ENCODE measurements at regions not wholly inside any gene's neighbourhood (a gene's known extent, or its start where the extent isn't known, plus 50 kb on each side); places are given as distances from the start of the nearest gene placed in this dataset.

DNA sequence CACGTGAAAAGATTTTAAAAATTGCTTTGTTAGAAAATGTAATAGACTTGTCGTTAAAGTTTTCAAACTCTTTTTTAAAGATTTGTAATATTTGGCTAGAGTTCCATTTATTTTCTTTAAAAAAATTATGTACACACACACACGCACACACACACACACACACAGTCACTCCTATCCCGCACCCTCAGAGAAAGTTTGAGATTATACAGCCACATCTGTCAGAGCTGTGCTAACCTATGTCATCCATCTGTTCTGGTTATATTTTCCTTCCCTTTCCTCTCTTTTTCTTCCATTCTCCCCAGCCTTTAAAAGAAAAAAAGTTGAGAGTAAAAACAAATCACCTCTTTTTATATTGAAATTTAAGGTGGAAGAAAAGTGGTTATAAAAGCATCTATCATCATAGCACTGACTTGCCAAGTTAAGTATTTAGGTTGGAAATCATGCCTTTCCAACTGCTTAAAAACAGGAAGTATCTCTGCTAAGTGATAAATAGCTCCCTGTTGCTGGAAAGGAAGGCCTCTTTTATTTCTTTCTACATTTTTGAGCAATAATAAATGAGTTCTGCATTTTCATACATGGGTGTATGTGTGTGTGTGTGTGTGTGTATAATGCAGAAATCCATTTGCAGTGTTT is 163.3 kb upstream of the SPRY1 start:
- H3F3A ChIP-seq (ENCODE audit: insufficient read depth, low read length, poor library complexity, severe bottlenecking): no peaks in the 10 kb centered on the region
- no peaks in the 10 kb centered on the region for H3K27me3 ChIP-seq (ENCODE audit: insufficient read depth, low read depth, low read length)
- H3K36me3 ChIP-seq (ENCODE audit: insufficient read depth, low read length): no peaks in the 10 kb centered on the region
- no peak overlapping the region for H2AFZ ChIP-seq (ENCODE audit: low read depth, low read length)
- H3K27ac ChIP-seq (ENCODE audit: low read length): no peak overlapping the region
- no peaks in the 10 kb centered on the region for H3K9me2 ChIP-seq (ENCODE audit: insufficient read depth, low read length)
- H3K9me3 ChIP-seq (ENCODE audit: low read length): no peaks in the 10 kb centered on the region
- H4K20me1 ChIP-seq (ENCODE audit: insufficient read depth): no peaks in the 10 kb centered on the region
- TF ChIP-seq RAD21 (conservative IDR thresholded peaks at IDR 0.05): no peak
- TF ChIP-seq, protein P1, sequence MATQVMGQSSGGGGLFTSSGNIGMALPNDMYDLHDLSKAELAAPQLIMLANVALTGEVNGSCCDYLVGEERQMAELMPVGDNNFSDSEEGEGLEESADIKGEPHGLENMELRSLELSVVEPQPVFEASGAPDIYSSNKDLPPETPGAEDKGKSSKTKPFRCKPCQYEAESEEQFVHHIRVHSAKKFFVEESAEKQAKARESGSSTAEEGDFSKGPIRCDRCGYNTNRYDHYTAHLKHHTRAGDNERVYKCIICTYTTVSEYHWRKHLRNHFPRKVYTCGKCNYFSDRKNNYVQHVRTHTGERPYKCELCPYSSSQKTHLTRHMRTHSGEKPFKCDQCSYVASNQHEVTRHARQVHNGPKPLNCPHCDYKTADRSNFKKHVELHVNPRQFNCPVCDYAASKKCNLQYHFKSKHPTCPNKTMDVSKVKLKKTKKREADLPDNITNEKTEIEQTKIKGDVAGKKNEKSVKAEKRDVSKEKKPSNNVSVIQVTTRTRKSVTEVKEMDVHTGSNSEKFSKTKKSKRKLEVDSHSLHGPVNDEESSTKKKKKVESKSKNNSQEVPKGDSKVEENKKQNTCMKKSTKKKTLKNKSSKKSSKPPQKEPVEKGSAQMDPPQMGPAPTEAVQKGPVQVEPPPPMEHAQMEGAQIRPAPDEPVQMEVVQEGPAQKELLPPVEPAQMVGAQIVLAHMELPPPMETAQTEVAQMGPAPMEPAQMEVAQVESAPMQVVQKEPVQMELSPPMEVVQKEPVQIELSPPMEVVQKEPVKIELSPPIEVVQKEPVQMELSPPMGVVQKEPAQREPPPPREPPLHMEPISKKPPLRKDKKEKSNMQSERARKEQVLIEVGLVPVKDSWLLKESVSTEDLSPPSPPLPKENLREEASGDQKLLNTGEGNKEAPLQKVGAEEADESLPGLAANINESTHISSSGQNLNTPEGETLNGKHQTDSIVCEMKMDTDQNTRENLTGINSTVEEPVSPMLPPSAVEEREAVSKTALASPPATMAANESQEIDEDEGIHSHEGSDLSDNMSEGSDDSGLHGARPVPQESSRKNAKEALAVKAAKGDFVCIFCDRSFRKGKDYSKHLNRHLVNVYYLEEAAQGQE (IDR thresholded peaks at IDR 0.05; ENCODE audit: borderline replicate concordance): no peak
- TF ChIP-seq POLR2AphosphoS5 (IDR thresholded peaks at IDR 0.05): no peak
- TF ChIP-seq, protein P2, sequence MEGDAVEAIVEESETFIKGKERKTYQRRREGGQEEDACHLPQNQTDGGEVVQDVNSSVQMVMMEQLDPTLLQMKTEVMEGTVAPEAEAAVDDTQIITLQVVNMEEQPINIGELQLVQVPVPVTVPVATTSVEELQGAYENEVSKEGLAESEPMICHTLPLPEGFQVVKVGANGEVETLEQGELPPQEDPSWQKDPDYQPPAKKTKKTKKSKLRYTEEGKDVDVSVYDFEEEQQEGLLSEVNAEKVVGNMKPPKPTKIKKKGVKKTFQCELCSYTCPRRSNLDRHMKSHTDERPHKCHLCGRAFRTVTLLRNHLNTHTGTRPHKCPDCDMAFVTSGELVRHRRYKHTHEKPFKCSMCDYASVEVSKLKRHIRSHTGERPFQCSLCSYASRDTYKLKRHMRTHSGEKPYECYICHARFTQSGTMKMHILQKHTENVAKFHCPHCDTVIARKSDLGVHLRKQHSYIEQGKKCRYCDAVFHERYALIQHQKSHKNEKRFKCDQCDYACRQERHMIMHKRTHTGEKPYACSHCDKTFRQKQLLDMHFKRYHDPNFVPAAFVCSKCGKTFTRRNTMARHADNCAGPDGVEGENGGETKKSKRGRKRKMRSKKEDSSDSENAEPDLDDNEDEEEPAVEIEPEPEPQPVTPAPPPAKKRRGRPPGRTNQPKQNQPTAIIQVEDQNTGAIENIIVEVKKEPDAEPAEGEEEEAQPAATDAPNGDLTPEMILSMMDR (IDR thresholded peaks at IDR 0.05; ENCODE audit: poor library complexity, severe bottlenecking): no peak
- no peak for TF ChIP-seq MXI1 (conservative IDR thresholded peaks at IDR 0.05; ENCODE audit: poor library complexity, severe bottlenecking)
- no peak for TF ChIP-seq SMC3 (conservative IDR thresholded peaks at IDR 0.05; ENCODE audit: poor library complexity)
- no peak for TF ChIP-seq TAF1 (IDR thresholded peaks at IDR 0.05; ENCODE audit: low read depth)
- TF ChIP-seq EZH2 (IDR thresholded peaks at IDR 0.05; ENCODE audit: borderline replicate concordance, insufficient read depth, low read length, poor library complexity, severe bottlenecking): no peak
- no peak for TF ChIP-seq EP300 (conservative IDR thresholded peaks at IDR 0.05; ENCODE audit: poor library complexity, severe bottlenecking)
- H3K4me2 ChIP-seq (ENCODE audit: low read length): no peak overlapping the region
- no peaks in the 10 kb centered on the region for H3K79me2 ChIP-seq (replicated peaks; ENCODE audit: insufficient read depth, low read length)
- H3K4me3 ChIP-seq (ENCODE audit: low read length): no peak overlapping the region
- H3K9ac ChIP-seq (ENCODE audit: low read length): no peak overlapping the region

DNA sequence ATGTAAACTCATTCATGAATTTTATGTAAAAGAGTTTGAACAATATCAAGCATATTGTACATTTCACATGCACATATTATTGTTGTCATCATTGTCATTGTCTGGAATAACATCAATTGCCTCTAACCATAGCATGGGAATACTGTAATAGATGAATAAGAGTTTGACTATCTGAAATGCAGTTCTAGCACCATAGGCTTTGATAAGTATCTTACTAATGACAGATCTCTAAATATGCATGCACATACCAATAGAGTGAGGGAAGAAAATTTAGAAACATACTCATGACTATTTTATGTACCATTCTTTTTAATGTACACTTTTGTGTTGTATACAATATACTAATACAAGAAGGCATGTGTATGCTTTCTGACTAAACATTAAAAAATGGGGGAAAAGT is 161.6 kb upstream of the SPRY1 start:
- Histone ChIP-seq H3F3A (ENCODE audit: insufficient read depth, low read length, poor library complexity, severe bottlenecking) (no peaks in the 10 kb centered on the region), H3K27ac (ENCODE audit: low read length) (no peak overlapping the region), H3K9me2 (ENCODE audit: insufficient read depth, low read length) (no peaks in the 10 kb centered on the region), H3K36me3 (ENCODE audit: insufficient read depth, low read length) (no peaks in the 10 kb centered on the region), H3K4me3 (ENCODE audit: low read length) (no peak overlapping the region), H3K9ac (ENCODE audit: low read length) (no peak overlapping the region), H3K79me2 (replicated peaks; ENCODE audit: insufficient read depth, low read length) (no peaks in the 10 kb centered on the region), H3K4me2 (ENCODE audit: low read length) (no peak overlapping the region), H4K20me1 (ENCODE audit: insufficient read depth) (no peaks in the 10 kb centered on the region), H2AFZ (ENCODE audit: low read depth, low read length) (no peak overlapping the region), H3K27me3 (ENCODE audit: insufficient read depth, low read depth, low read length) (no peaks in the 10 kb centered on the region), H3K9me3 (ENCODE audit: low read length) (no peaks in the 10 kb centered on the region)
- no peak for TF ChIP-seq EZH2 (IDR thresholded peaks at IDR 0.05; ENCODE audit: borderline replicate concordance, insufficient read depth, low read length, poor library complexity, severe bottlenecking)
- TF ChIP-seq, protein P1 (IDR thresholded peaks at IDR 0.05; ENCODE audit: borderline replicate concordance): no peak
- TF ChIP-seq EP300 (conservative IDR thresholded peaks at IDR 0.05; ENCODE audit: poor library complexity, severe bottlenecking): no peak
- TF ChIP-seq MXI1 (conservative IDR thresholded peaks at IDR 0.05; ENCODE audit: poor library complexity, severe bottlenecking): no peak
- no peak for TF ChIP-seq SMC3 (conservative IDR thresholded peaks at IDR 0.05; ENCODE audit: poor library complexity)
- no peak for TF ChIP-seq TAF1 (IDR thresholded peaks at IDR 0.05; ENCODE audit: low read depth)
- TF ChIP-seq RAD21 (conservative IDR thresholded peaks at IDR 0.05): no peak
- TF ChIP-seq POLR2AphosphoS5 (IDR thresholded peaks at IDR 0.05): no peak
- TF ChIP-seq, protein P2 (IDR thresholded peaks at IDR 0.05; ENCODE audit: poor library complexity, severe bottlenecking): no peak
